ENCODE measurements at regions not wholly inside any gene's neighbourhood (a gene's known extent, or its start where the extent isn't known, plus 50 kb on each side); places are given as distances from the start of the nearest gene placed in this dataset.
"Not testable (repeated sequence)": the region's sequence is repeated elsewhere in the genome, so short reads cannot be mapped to it uniquely, and the experiment has no call there.

DNA sequence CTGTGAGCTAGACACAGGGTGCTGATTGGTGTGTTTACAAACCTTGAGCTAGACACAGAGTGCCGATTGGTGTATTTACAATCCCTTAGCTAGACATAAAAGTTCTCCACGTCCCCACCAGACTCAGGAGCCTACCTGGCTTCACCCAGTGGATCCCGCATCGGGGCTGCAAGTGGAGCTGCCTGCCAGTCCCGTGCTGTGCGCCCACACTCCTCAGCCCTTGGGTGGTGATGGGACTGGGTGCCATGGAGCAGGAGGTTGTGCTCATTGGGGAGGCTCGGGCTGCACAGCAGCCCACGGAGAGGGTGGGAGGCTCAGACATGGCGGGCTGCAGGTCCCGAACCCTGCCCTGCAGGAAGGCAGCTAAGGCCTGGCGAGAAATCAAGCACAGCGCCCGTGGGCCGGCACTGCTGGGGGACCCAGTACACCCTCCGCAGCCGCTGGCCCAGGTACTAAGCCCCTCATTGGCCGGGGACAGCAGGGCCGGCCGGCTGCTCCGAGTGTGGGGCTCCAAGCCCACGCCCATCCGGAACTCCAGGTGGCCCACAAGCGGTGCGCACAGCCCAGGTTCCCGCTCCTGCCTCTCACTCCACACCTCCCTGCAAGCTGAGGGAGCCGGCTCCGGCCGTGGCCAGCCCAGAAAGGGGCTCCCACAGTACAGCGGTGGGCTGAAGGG lies 158.6 kb downstream of the SPIN4 start:
- not testable (repeated sequence) for H3K4me3 ChIP-seq (ENCODE audit: low read depth, low read length); DNase-seq (ENCODE audit: low read depth)

DNA sequence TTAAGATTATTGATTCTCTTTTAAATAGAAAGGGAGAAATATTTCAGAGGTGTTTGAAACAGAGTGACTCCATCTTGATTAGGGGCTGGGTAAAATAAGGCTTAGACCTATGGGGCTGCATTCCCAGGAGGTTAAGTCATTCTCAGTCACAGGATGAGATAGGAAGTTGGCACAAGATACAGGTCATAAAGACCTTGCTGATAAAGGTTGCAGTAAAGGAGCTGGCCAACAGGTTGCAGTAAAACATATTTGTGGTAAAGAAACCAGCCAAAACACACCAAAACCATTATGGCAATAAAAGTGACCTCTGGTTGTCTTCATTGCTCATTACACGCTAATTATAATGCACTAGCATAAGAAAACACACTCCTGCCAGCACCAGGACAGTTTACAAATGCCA lies 165.0 kb downstream of the SPIN4 start:
- DNase-seq (ENCODE audit: low read depth) = no peak
- no peak overlapping the region for H3K4me3 ChIP-seq (ENCODE audit: low read depth, low read length)

- H3K4me3 ChIP-seq (ENCODE audit: low read depth, low read length); DNase-seq (ENCODE audit: low read depth): not testable (repeated sequence)
Observed at GRCh38 chrX:63179852-63180251, 171.3 kb downstream of the SPIN4 start.

DNA sequence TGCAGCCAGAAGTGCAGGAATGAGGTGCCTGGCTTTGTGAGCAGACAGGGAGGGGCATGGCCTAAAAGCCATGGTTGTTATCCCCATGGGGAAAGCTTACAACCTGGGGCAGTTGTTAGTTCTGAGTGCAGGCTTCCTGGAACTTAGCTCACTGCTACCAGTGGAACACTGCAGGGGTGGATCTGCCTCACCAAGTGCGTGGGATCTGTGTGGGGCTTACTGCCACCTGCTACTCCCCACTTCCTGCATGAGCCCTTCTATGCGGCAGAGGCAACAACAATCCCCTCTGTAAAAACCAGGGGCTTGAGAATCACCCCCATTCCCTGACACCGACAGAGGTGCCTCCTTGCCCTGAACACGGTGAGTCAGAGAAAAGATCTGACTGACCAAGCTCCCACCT lies 174.6 kb downstream of the SPIN4 start:
- not testable (repeated sequence) for DNase-seq (ENCODE audit: low read depth); H3K4me3 ChIP-seq (ENCODE audit: low read depth, low read length)

DNA sequence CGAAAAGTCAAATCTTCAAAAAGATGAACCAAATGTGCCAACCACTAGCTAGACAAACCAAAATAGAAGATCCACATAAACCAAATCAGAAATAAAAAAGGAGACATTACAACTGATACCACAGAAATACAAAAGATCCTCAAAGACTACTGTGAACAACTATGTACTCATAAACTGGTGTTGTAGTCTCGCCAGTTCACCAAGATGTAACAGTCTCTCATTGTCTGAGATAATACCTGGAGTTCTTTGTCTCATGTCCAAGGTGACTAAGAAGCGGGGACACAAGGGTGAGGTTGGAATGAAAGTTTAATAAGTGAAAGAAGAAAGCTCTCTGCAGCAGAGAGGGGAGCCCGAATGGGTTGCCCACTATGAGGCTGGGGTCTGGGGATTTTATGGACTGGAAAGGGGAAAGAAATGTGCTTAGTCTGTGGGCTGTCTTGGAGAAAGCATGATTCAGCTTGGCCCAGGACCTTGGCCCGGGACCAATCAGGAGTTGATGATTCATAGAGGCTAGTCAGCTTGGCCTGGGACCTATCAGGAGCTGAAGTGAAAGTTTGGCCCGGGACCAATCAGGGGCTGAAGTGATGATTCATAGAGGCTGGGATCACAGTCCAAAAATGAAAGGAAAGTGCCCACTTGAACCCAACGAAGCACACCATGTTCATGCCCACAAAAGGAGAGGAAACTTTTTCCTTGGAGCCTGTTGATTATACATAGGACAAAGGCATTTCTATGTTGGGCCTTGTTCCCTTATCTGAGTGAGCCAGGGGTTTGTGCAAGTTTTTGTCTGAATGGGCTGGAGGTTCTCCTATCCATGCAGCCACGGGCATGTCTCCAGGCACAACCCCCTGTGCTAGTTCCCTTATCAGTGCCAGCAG lies 177.1 kb downstream of the SPIN4 start:
- not testable (repeated sequence) for H3K4me3 ChIP-seq (ENCODE audit: low read depth, low read length)

GRCh38 chrX:63169416-63169815 lies 181.7 kb downstream of the SPIN4 start:
- DNase-seq (ENCODE audit: low read depth); H3K4me3 ChIP-seq (ENCODE audit: low read depth, low read length): not testable (repeated sequence)

More for the DNA sequence above, 177.1 kb downstream of the SPIN4 start:
- DNase-seq (ENCODE audit: low read depth) = not testable (repeated sequence)

GRCh38 chrX:63168949-63169348 lies 182.2 kb downstream of the SPIN4 start:
- H3K4me3 ChIP-seq (ENCODE audit: low read depth, low read length); DNase-seq (ENCODE audit: low read depth): not testable (repeated sequence)

DNA sequence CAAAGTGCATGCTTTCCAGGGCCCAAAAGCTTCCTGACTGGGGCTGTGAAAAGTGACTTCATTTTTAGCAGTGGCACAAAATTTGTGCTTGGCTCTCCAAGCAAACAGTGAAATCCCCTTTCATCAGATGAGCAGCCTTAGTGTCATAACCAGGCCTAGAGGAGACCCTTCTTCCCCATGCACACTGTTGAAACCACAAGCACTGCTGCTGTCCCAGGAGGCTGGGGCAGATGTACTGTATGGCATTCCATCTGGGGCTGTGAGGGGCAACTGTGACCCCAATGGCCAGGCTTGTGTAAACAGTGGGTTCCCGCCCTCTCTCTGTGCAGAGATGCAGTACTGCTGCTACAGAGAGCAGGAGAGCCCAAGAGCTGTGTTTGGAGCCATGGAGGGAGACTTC lies 184.1 kb downstream of the SPIN4 start:
- H3K4me3 ChIP-seq (ENCODE audit: low read depth, low read length); DNase-seq (ENCODE audit: low read depth): not testable (repeated sequence)

GRCh38 chrX:63160994-63161393 lies 190.1 kb downstream of the SPIN4 start:
- H3K4me3 ChIP-seq (ENCODE audit: low read depth, low read length); DNase-seq (ENCODE audit: low read depth): not testable (repeated sequence)

- H3K4me3 ChIP-seq (ENCODE audit: low read depth, low read length); DNase-seq (ENCODE audit: low read depth): not testable (repeated sequence)
Observed at GRCh38 chrX:63160340-63160739, 190.8 kb downstream of the SPIN4 start.

GRCh38 chrX:63145526-63145925 lies 205.6 kb downstream of the SPIN4 start:
- H3K4me3 ChIP-seq (ENCODE audit: low read depth, low read length); DNase-seq (ENCODE audit: low read depth): not testable (repeated sequence)

GRCh38 chrX:63142588-63142987 lies 208.5 kb downstream of the SPIN4 start:
- not testable (repeated sequence) for DNase-seq (ENCODE audit: low read depth); H3K4me3 ChIP-seq (ENCODE audit: low read depth, low read length)

GRCh38 chrX:63135859-63136258 lies 215.3 kb downstream of the SPIN4 start:
- DNase-seq (ENCODE audit: low read depth); H3K4me3 ChIP-seq (ENCODE audit: low read depth, low read length): not testable (repeated sequence)

- H3K4me3 ChIP-seq (ENCODE audit: low read depth, low read length) = no peak overlapping the region
- no peak for DNase-seq (ENCODE audit: low read depth)
Observed at GRCh38 chrX:63128509-63128908, 222.6 kb downstream of the SPIN4 start.

DNA sequence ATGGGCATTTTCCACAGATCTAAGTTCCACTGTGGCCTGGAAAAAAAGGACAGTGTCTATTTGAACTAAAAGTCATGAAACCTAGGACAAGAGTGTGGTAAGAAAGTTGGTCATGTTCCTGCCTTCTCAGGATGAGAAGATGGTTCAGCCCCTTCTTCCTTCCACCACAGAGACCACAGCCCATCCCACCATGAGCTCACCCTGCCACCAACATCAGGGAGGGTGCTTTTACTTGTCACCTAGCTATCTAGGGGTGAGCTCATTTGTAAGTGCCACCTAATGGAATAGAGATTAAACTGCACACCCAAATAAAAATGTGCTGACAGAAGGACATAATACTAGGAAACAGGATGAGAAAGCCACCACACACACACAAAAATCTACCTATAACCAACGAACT lies 235.9 kb downstream of the SPIN4 start:
- no peak overlapping the region for H3K4me3 ChIP-seq (ENCODE audit: low read depth, low read length)
- no peak for DNase-seq (ENCODE audit: low read depth)

GRCh38 chrX:63101879-63102620 lies 249.1 kb downstream of the SPIN4 start:
- H3K4me3 ChIP-seq (ENCODE audit: low read depth, low read length) = no peak overlapping the region
- no peak for DNase-seq (ENCODE audit: low read depth)

DNA sequence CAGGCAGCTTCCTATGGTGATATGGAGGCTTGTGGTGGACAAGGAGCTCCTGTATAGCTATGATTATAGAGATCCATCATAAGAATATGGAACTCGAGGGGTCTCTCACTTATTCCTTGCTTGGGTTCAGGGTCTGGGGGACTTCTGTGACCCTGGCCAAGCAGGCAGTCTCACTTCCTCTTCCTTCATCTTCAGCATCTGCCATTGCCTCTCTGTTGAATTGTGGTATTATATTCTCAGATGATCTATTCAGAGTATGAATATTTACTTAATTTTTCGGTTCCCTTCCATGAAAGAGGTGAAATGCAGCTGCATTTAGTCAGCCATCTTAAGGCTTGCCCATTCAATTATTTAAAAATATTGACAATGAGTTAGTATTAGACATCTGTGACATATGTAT lies 292.9 kb downstream of the SPIN4 start:
- H3K4me3 ChIP-seq (ENCODE audit: low read depth, low read length) = no peak overlapping the region
- no peak for DNase-seq (ENCODE audit: low read depth)

DNA sequence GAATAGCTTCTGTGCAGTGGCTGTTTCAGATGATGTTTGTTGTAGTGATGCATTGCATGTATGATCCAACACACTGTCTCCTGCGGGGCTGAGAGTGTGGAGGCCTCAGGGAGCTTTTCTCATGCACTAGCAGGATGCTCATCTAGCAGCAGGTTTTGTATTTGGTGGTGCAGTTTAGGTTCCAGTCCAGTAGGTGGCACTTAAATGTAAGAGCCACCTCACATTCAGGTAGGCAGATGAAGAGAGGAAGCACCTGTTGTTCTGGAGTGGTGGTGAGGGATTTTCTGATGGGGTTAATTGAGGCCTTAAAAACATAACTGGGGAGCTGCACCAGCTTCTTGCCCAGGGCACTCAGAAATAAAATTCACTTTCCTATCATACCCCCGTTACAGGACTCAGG lies 300.9 kb downstream of the SPIN4 start:
- no peak overlapping the region for H3K4me3 ChIP-seq (ENCODE audit: low read depth, low read length)
- DNase-seq (ENCODE audit: low read depth) = no peak

- no peak for DNase-seq (ENCODE audit: low read depth)
- H3K4me3 ChIP-seq (ENCODE audit: low read depth, low read length) = no peak overlapping the region
Observed at GRCh38 chrX:63032811-63033210, 318.3 kb downstream of the SPIN4 start.

DNA sequence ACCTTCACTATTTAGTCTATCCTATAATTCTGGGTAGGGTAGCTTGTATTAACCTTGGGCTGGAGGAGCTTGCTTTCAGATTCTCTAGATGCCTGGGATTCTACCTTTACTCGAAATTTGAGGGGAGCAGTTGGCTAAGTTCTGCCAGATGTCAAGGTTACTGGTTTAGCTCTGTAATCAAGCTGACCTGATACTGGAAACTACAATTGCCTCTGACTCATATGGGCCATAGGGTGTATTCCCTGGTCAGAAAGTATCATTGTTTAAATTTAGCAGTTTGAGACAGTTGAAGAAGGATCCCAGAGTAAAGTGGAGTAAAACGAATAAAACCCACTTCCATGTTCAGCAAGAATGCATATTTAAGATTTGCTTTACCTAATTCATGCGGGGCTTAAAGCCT lies 337.6 kb downstream of the SPIN4 start:
- no peak for DNase-seq (ENCODE audit: low read depth)
- H3K4me3 ChIP-seq (ENCODE audit: low read depth, low read length) = no peak overlapping the region
